ENCODE measurements at regions not wholly inside any gene's neighbourhood (a gene's known extent, or its start where the extent isn't known, plus 50 kb on each side); places are given as distances from the start of the nearest gene placed in this dataset.
"Not testable (repeated sequence)": the region's sequence is repeated elsewhere in the genome, so short reads cannot be mapped to it uniquely, and the experiment has no call there.

DNA sequence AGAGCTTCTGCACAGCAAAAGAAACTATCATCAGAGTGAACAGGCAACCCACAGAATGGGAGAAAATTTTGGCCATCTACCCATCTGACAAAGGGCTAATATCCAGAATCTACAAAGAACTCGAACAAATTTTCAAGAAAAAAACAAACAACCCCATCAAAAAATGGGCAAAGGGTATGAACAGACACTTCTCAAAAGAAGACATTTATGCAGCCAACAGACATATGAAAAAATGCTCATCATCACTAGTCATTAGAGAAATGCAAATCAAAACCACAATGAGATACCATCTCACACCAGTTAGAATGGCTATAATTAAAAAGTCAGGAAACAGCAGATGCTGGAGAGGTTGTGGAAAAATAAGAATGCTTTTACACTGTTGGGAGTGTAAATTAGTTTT is 340.6 kb downstream of the TFAP2B start:
- TF ChIP-seq ZBTB6 (tag by site-specific recombination; IDR thresholded peaks at IDR 0.05); ZNF529 (tag by site-specific recombination; IDR thresholded peaks at IDR 0.05; ENCODE audit: insufficient replicate concordance); KLF10 (tag by site-specific recombination; IDR thresholded peaks at IDR 0.05); MZF1 (tag by site-specific recombination; IDR thresholded peaks at IDR 0.05; ENCODE audit: borderline replicate concordance); TCF7L2 (IDR thresholded peaks at IDR 0.05; ENCODE audit: borderline replicate concordance, low read depth, low read length); KLF1 (tag by site-specific recombination; IDR thresholded peaks at IDR 0.05); ZNF629 (tag by site-specific recombination; IDR thresholded peaks at IDR 0.05); YY1 (tag by site-specific recombination; IDR thresholded peaks at IDR 0.05); ZNF677 (tag by site-specific recombination; IDR thresholded peaks at IDR 0.05): not testable (repeated sequence)
- TF ChIP-seq, protein P1, sequence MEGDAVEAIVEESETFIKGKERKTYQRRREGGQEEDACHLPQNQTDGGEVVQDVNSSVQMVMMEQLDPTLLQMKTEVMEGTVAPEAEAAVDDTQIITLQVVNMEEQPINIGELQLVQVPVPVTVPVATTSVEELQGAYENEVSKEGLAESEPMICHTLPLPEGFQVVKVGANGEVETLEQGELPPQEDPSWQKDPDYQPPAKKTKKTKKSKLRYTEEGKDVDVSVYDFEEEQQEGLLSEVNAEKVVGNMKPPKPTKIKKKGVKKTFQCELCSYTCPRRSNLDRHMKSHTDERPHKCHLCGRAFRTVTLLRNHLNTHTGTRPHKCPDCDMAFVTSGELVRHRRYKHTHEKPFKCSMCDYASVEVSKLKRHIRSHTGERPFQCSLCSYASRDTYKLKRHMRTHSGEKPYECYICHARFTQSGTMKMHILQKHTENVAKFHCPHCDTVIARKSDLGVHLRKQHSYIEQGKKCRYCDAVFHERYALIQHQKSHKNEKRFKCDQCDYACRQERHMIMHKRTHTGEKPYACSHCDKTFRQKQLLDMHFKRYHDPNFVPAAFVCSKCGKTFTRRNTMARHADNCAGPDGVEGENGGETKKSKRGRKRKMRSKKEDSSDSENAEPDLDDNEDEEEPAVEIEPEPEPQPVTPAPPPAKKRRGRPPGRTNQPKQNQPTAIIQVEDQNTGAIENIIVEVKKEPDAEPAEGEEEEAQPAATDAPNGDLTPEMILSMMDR (tag by site-specific recombination; IDR thresholded peaks at IDR 0.05): not testable (repeated sequence)
- TF ChIP-seq, protein P2, sequence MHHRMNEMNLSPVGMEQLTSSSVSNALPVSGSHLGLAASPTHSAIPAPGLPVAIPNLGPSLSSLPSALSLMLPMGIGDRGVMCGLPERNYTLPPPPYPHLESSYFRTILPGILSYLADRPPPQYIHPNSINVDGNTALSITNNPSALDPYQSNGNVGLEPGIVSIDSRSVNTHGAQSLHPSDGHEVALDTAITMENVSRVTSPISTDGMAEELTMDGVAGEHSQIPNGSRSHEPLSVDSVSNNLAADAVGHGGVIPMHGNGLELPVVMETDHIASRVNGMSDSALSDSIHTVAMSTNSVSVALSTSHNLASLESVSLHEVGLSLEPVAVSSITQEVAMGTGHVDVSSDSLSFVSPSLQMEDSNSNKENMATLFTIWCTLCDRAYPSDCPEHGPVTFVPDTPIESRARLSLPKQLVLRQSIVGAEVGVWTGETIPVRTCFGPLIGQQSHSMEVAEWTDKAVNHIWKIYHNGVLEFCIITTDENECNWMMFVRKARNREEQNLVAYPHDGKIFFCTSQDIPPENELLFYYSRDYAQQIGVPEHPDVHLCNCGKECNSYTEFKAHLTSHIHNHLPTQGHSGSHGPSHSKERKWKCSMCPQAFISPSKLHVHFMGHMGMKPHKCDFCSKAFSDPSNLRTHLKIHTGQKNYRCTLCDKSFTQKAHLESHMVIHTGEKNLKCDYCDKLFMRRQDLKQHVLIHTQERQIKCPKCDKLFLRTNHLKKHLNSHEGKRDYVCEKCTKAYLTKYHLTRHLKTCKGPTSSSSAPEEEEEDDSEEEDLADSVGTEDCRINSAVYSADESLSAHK (tag by site-specific recombination; IDR thresholded peaks at IDR 0.05): not testable (repeated sequence)

Measured in HEK293 (cell line).